Stimulated activated CD8-positive, alpha-beta memory T cell treated with anti-CD3 and anti-CD28 coated beads, Interleukin-4, amount 100 ng/mL, for 24 hours (primary cell): ENCODE measurements at regions not wholly inside any gene's neighbourhood (a gene's known extent, or its start where the extent isn't known, plus 50 kb on each side); places are given as distances from the start of the nearest gene placed in this dataset.

Experiments used
- DNase-seq: peaks from one replicate; pipeline ENCODE4 v3.0.0-alpha.2; 2020; ENCODE audit warnings: low read depth

DNA sequence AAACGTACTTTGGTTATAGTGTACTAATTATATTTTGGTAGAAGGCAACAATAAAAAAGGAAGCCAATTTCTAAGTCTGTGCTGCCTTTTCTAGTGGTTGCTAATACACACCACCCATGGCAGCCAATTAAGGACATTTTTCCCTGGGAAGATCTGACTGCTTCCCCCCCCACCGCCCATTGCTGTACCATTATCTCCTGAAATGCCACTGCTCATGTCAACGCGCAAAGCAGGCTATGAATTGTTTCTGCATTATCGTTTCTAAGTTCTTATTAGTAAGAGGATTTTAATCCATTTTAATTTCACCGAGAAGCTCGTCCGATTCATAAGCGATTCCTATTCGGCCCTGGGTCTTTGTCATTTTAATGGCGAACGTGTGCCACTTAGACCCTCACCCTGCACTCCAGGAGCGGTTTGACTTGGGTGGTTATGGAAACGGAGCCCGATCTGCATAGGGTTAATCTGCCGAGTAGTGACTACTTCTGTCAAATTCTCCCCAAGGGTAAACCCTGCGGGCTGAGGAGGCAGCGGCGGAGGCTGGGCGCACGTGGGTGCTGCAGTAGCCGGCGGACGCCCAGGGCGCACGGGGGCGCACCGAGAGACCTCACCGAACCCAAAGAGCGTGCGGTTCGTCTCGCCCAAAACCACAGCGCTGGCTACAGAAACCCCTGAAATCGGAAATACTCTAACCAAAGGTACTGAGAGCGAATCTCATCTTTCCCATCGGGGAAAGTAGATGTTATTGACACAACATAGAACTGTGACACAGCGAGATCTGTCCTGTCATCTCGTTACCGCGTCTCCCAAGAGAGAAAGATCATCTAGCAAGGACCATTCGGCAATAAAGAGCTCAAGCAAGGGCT, 55.8 kb upstream of the SHC3 start:
- peak; percentile 43 for DNase-seq

DNA sequence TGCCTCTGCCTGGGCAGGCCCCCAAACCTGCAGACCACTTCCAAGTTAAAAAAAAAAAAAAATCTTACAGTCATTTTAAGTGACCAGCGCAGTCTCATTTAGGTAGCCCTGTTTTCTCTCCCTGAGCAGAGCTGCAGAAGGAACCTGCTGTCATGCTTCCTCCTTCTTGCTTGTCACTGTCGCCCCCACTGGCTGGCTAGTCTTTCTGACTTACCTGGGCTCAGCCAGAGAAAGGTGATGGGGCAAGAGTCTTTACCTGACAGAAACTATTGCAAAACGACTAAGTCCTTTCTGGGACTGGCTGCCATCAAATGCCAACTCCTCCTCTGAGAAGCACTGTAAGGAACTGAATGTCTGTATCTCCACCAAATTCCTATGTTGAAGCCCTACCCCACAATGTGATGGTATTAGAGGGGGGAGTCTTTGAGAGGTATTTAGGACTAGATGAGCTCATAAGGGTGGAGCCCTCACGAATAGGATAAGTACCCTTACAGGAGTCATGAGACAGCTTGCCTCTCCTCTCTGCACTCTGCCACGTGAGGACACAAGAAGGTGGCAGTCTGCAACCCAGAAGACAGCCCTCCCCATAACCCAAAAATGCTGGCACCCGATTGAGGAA, 58.4 kb upstream of the SHC3 start:
- DNase-seq, result no peak

DNA sequence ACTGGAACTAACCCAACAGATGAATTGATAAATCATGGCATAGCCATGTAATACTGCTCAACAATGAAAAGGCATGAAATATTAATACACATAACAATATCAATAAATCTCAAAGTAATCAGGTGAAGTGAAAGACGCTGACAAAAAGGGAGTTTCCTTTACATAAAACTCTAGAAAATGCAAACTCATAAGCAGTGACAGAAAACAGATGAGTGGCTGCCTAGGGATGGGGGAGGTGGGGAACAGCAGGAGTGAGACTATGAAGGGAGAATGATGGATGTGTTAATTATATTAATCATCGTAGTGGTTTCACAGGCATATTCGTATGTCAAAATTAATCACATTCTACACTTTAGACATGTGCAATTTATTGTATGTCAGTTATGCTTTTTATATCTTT, 59.8 kb upstream of the SHC3 start:
- DNase-seq, result no peak

DNA sequence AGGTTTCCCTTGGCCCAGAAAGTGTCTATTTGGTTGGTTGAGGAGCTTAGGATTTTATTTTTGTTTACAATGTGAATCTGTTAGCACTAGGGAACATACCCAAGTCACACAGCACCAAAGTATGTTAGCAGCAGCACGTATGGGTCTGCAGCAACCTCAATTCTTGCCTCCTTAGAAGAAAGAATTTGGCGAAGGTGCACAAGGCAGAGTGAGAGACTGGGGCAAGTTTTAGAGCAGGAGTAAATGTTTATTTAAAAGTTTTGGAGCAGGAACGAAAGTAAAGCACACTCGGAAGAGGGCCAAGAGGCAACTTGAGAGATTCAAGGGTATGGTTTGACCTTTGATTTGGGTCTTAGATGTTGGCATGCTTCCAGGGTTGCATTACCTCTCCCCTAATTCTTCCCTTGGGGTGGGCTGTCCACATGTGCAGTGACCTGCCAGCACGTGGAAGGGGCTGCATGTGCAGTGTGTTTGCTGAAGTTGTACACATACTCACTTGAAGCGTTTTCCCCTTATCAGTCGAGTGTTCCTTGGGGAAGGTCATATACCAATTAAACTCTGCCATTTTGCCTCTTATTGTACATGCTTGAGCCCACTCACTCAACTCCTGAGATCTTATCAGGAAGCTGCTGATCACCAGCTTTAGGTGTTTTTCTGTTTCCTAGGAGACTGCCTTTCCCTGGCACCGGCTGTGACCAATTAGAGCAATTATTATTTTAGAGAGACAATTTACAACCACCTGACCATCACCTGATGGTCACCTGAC, 64.9 kb upstream of the SHC3 start:
- DNase-seq, result no peak

DNA sequence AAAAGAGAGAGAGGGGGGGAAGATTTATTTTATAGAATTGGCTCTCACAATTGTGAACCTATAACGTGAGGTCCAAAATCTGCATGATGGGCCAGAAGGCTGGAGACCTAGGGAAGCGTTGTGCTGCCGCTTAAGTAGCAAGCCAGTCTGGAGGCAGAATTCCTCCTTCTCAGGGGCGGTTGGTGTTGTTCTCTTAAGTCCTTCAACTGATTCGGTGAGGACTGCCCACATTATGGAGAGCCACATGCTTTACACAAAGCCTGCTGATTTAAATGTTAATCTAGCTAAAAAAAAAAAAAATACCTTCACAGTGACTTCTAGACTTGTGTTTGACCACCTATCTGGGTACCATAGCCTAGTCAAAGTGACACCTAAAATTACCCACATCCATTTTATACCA, 64.2 kb upstream of the CKS2 start:
- DNase-seq, result no peak

DNA sequence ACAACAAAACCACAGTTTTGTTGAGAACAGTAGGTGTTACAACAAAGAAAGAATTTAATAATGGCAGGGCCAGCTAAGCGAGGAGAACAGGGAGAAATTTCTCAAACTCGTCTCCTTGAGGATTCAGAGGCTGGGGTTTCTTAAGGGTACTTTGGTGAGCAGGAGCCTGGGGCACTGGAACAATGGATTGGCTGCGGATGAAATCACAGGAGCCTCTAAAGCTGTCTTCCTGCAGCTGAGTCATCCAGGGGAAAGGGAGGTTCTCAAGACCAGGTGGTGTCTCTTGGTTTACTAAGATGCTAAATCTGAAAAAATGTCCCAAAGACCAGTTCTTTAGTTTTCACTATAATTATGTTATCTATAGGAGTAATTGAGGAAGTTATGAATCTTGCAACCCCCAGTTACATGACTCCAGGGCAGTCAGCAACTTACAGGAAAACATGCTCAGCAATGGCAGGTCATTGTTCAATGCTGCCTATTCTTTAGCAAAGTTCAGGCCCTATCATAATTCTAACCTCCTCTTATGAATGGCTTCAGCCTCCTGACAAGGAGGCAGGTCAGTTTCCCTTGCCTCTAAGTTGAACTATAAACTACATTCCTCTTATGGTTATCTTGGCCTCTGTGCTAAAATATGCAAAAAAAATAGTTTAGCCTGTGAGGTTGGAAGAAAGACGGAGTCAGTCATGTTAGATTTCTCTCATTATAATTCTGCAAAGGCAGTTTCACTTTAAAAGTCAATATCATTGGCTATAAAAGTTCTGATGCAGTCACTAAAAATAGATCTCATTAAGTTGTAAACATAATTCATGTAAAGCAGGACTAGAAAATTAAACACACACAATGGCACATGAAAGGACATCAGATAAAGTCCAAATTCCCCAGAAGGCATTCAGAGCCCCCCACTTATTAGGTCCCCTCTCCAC, 63.3 kb upstream of the CKS2 start:
- no peak for DNase-seq

DNA sequence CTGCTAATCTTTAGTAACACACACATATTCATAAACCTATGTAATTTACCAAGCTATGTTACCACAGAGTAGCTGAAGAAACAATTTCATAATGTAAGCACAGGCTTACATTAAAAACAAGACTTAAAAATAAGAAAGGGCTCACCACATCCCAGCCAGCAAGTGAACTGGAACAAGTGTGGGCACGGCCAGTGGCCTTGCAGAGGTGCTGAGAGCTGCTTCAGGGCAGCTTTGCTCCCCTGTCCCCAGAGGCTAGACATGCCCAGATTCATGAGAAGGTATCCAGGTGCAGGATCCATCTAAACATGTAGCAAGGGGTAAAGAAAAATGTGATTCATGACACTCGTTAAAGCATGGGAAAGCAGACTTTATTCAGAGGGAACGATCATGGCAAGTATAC, 62.0 kb upstream of the CKS2 start:
- DNase-seq, result no peak

DNA sequence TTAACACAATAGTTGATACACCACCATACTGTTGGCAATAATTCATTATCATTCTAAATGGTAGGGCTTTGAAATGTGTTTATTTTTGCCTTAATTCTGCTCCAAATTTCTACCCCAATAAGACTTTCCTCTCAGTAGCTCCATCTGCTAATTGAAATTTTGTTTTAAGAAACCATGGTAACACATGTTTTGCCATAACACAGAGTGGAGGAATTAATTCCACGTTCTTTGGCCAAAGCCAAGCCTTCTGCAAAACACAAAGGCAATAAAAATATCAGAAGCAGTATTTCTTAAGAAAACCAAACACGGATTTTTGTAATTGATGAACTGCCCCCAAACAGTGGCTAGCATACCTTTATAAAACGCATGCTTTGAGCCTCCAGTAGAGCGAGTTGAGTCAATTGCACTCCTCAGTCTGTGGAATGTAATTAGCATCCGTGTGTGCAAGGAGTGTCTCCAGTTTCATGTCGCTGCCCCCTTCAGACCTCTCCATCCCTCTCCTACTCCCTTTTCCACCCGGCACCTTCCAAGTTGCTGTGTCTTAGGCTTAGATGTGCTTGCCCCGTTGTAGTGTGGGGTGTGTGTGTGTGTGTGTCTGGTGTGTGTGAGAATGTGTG, 58.2 kb upstream of the CKS2 start:
- no peak for DNase-seq

DNA sequence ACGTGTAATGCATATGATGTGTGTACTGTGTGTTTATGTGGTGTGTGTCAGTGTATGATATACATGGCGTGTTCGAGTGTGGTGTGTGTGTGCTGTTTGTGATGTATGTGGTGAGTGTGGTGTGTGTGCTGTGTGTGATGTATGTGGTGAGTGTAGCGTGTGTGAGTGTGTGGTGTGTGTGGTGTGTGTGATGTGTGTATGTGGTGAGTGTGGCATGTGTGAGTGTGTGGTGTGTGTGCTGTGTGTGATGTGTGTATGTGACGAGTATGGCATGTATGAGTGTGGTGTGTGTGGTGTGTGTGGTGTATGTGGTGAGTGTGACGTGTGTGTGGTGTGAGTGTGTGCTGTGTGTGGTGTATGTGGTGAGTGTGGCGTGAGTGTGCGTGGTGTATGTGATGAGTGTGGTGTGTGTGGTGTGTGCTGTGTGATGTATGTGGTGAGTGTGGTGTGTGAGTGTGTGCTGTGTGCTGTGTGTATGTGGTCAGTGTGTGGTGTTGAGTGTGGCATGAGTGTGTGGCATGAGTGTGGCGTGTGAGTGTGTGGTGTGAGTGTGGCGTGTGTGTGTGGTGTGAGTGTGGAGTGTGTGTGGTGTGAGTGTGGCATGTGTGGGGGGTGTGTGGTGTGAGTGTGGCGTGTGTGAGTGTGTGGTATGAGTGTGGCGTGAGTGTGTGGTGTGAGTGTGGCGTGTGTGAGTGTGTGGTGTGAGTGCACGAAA, 56.8 kb upstream of the CKS2 start:
- DNase-seq, result no peak

DNA sequence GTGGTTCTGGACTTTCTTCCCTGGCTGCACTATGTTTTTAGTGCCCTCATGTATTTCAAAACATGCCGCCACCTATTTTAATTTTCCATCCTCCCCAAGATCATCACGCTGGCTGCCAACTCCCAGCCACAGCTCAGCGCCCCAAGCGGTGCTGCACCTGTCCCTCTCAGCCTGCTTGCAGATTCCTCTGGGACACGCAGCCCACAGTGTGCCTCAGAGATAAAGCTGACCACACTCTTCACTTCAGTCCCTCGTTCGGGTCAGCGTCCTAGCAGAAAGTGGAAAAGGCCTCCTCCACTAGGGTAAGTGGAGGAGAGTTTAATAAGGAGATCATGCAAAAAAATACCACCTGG, 56.2 kb upstream of the CKS2 start:
- no peak for DNase-seq

DNA sequence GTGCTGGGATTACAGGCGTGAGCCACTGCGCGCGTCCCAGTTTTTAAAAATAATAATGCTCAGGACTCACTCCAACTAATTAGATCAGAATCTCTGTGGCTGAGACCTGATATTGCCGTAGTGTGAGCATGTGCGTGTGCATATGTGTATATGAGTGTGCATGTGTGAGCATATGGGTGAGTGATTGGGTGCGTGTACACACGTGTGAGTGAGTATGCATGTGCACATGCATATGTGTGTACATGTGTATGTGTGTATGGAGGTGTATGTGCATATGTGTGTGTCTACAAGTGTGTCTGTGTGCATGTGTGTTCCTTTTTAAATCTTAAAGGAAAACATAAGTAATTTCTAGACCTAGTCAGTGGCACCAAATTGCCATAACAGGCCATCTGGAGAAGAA, 54.8 kb upstream of the CKS2 start:
- no peak for DNase-seq

DNA sequence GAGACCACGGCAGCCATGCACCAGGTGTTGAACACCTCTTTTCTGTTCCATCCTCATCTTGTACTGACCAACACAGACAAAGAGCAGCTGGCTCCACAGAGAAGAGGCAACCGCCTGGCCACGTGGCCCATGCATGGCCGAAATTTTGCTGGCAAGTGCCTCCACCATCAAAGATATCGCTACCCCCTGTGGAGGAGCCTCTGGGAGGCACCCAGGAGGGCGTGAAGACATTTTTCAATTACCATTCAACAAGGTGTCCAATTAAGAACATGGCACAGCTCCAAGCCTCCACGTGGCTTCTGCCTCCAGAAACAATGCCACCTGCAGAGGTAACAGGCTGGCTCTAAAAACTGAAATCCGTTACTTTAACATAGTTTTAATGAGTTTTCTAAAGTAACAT, 54.4 kb upstream of the CKS2 start:
- DNase-seq, result no peak

DNA sequence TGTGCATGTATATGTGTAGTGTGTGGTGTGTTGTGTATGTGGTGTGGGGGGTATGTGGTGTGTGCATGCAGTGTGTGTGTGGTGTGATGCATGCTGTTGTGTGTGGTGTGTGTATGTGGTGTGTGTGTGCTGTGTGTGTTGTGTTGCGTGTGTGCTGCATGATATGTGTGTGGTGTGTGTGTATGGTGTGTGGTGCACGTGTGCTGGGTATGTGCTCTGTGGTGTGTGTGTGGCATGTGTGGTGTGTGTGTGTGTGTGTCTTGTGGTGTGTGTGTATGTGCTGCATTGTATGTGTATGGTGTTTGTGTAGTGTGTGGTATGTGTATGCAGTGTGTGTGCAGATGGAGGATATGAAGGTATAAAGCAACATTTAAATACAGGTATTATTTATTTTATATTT, 50.5 kb upstream of the CKS2 start:
- no peak for DNase-seq
